Nephron progenitor cell (in vitro differentiated cells): ENCODE measurements at regions not wholly inside any gene's neighbourhood (a gene's known extent, or its start where the extent isn't known, plus 50 kb on each side); places are given as distances from the start of the nearest gene placed in this dataset.

Source experiments
- DNase-seq: peaks from one replicate; pipeline ENCODE4 v3.0.0; 2021
- H3K27ac Mint-ChIP-seq: 2 replicates; pipeline ENCODE4 v1.8.0; 2021; ENCODE audit warnings: mild to moderate bottlenecking, moderate library complexity, mixed read lengths
- H3K27me3 Mint-ChIP-seq: 2 replicates; pipeline ENCODE4 v1.8.0; 2021; ENCODE audit warnings: mild to moderate bottlenecking, low read depth, mixed read lengths; ENCODE audit not compliant: poor library complexity
- H3K36me3 Mint-ChIP-seq: 2 replicates; pipeline ENCODE4 v1.8.0; 2021; ENCODE audit warnings: low read depth, mixed read lengths
- H3K4me1 Mint-ChIP-seq: 2 replicates; pipeline ENCODE4 v1.8.0; 2021; ENCODE audit warnings: mixed read lengths
- H3K4me3 Mint-ChIP-seq: 2 replicates; pipeline ENCODE4 v1.8.0; 2021; ENCODE audit warnings: mild to moderate bottlenecking, moderate library complexity, mixed read lengths
- H3K9me3 Mint-ChIP-seq: 2 replicates; pipeline ENCODE4 v1.8.0; 2021; ENCODE audit warnings: mild to moderate bottlenecking, moderate library complexity, mixed read lengths
- TF ChIP-seq, protein P1 (sequence below): fragments of 200-600 bp; sonication (generic); IDR thresholded peaks from 2 replicates; pipeline ENCODE4 v1.5.0; 2021; ENCODE audit warnings: antibody characterized with exemption

DNA sequence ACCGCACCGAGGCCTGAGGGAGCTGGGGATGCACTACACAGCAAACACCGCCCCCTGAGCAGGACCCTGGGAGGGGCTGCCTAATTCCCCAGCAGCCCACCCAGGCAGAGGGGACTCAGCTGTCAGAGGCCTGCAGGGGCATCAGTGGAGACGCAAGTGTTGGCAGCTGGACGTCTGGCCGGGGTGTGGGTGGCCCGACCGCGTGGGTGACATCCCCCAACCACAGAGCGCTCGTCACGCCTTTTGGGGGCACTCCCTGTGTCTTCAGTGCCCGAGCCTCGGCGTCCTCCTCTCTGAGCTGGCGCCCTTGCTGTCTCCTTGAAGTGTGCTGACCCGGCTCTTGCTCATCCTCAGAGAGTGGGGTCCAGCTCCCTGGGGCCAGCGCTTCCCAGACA, 150.2 kb downstream of the BRD1 start:
- no peaks in the 10 kb centered on the region for H3K9me3 Mint-ChIP-seq
- TF ChIP-seq, protein P1, sequence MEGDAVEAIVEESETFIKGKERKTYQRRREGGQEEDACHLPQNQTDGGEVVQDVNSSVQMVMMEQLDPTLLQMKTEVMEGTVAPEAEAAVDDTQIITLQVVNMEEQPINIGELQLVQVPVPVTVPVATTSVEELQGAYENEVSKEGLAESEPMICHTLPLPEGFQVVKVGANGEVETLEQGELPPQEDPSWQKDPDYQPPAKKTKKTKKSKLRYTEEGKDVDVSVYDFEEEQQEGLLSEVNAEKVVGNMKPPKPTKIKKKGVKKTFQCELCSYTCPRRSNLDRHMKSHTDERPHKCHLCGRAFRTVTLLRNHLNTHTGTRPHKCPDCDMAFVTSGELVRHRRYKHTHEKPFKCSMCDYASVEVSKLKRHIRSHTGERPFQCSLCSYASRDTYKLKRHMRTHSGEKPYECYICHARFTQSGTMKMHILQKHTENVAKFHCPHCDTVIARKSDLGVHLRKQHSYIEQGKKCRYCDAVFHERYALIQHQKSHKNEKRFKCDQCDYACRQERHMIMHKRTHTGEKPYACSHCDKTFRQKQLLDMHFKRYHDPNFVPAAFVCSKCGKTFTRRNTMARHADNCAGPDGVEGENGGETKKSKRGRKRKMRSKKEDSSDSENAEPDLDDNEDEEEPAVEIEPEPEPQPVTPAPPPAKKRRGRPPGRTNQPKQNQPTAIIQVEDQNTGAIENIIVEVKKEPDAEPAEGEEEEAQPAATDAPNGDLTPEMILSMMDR: no peak
- no peak overlapping the region for H3K4me3 Mint-ChIP-seq
- no peaks in the 10 kb centered on the region for H3K4me1 Mint-ChIP-seq
- no peaks in the 10 kb centered on the region for H3K36me3 Mint-ChIP-seq
- H3K27me3 Mint-ChIP-seq: peaks cover 76% of the 10 kb centered on the region
- DNase-seq: no peak
- H3K27ac Mint-ChIP-seq: no peak overlapping the region

DNA sequence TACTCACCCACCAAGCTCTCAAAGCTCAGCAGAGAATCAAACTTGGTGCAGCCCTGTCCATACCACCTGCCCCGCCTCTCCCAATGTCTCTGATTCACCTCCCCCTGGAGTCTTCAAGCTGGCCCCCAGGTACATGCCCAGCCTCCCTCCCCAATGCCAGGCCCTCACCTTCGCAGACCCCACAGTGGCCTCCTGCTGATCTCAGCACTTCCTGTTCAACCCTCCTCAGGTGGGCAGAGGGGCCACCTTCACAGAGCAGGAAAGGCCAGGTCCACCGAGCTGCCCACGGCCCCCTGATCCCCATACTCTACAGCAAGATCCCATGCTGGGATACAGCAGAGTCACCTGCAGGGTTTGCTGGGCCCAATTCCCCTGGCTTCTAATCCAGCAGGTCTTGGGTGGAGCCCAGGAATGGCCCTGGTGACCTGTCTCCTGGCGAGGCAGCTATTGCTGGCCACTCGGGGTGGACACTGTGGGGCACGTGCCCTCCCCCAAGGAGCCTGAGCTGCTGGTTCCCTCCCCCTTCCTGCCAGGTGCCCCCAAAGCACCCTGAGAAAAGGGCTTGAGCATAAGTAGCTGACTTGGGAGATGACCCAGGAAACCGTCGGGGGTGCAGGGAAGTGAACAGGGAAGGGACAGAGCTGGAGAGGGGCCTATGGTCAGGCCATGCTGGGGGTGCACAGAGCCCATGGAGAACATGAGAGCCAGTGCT, 150.7 kb downstream of the BRD1 start:
- peaks cover 74% of the 10 kb centered on the region for H3K27me3 Mint-ChIP-seq
- no peaks in the 10 kb centered on the region for H3K36me3 Mint-ChIP-seq
- TF ChIP-seq, protein P1: no peak
- H3K9me3 Mint-ChIP-seq: no peaks in the 10 kb centered on the region
- no peak overlapping the region for H3K4me3 Mint-ChIP-seq
- no peaks in the 10 kb centered on the region for H3K4me1 Mint-ChIP-seq
- DNase-seq: no peak
- no peak overlapping the region for H3K27ac Mint-ChIP-seq

DNA sequence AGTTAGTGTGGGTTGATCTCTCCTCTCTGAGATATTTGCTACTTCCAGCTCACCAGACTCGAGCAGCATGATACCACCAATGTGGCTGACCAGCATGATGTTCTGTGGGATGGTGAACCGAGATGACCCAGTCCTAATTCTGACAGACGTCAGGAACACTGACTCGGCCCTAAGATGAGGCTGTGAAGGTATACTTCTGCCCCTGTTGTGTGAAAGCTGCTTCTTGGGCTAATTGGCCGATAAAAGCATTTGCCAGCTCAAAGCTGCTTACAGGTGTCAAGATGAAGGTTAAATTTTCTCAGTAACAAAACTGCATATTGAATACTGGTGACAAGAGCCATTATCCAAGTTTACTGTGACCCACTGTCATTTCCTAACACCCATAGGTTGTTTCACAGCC, 151.4 kb downstream of the BRD1 start:
- Mint-ChIP-seq H3K36me3 (no peaks in the 10 kb centered on the region), H3K27ac (no peak overlapping the region)
- TF ChIP-seq, protein P1: no peak

DNA sequence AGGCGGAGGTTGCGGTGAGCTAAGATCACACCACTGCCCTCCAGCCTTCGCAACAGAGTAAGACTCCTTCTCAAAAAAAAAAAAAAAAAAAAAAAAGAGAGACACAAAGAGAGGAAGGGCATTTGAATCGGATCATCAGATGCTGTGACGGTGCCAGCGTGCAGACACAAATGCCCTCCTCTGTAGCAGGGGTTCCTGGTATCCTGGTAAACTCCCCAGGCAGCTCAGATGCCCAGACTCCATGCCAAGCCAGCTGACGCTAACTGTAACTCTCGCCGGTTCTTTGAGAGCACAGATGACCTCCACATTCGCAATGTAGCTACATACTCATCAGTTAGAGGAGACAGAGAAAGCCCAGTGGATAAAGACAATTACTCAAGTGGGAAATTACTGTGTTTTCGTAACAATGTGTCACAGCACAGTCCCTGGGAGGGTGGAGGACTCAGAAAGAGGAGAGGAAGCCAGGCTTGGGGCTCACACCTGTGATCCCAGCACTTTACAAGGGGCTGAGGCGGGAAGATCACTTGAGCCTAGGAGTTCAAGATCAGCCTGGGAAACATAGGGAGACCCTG, 153.1 kb downstream of the BRD1 start:
- Mint-ChIP-seq H3K36me3 (no peaks in the 10 kb centered on the region), H3K9me3 (peaks cover 2% of the 10 kb centered on the region), H3K27ac (no peak overlapping the region), H3K27me3 (peaks cover 80% of the 10 kb centered on the region), H3K4me3 (no peak overlapping the region), H3K4me1 (peaks cover 10% of the 10 kb centered on the region)
- TF ChIP-seq, protein P1: no peak
- DNase-seq: no peak

More for the DNA sequence above, 151.4 kb downstream of the BRD1 start:
- Mint-ChIP-seq H3K4me1 (peaks cover 7% of the 10 kb centered on the region), H3K4me3 (no peak overlapping the region), H3K9me3 (no peaks in the 10 kb centered on the region), H3K27me3 (peaks cover 79% of the 10 kb centered on the region)
- DNase-seq: no peak

DNA sequence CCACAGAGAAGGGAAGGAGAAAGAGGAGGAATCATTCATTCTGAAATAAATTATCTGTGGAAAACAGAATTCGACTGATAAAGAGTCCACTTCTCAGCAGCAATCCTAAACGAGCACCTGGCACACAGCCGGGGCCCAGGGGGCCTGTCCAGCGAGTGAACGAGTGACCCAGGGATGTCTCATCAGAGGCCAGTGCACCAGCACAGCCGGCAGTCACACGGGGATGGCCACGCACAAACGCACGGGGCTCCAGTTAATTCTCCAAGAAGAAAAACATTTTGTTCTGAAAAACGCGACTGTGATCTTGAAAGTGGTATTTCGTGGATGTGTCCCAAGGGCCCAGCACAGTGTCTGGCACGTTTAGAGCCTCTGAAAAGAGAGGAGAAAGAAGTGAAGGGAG, 154.6 kb downstream of the BRD1 start:
- Mint-ChIP-seq H3K4me1 (peaks cover 10% of the 10 kb centered on the region), H3K27ac (no peak overlapping the region), H3K9me3 (peaks cover 12% of the 10 kb centered on the region), H3K36me3 (no peaks in the 10 kb centered on the region), H3K27me3 (peaks cover 79% of the 10 kb centered on the region), H3K4me3 (no peak overlapping the region)
- TF ChIP-seq, protein P1: no peak
- DNase-seq: no peak
